Smooth muscle cell (in vitro differentiated cells): ENCODE measurements at regions not wholly inside any gene's neighbourhood (a gene's known extent, or its start where the extent isn't known, plus 50 kb on each side); places are given as distances from the start of the nearest gene placed in this dataset.

Experiments
- DNase-seq: peaks from one replicate; lab custom pipeline; 2025; ENCODE audit not compliant: unreplicated experiment; lab: John Stamatoyannopoulos, UW
- H2AFZ ChIP-seq: fragments of 200-600 bp; sonication (generic); 2 replicates; pipeline ENCODE4 v1.6.0; 2016; ENCODE audit warnings: antibody characterized with exemption, low read depth, mild to moderate bottlenecking
- H3F3A ChIP-seq: fragments of 200-600 bp; sonication (generic); 2 replicates; pipeline ENCODE4 v1.6.0; 2017; ENCODE audit warnings: antibody characterized with exemption, low read depth
- H3K27ac ChIP-seq: fragments of 200-600 bp; sonication (generic); 2 replicates; pipeline ENCODE4 v1.5.1; 2016; ENCODE audit warnings: low read depth, mild to moderate bottlenecking
- H3K27me3 ChIP-seq: fragments of 200-600 bp; sonication (generic); 2 replicates; pipeline ENCODE4 v1.6.1; 2016; ENCODE audit warnings: low read depth, mild to moderate bottlenecking
- H3K36me3 ChIP-seq: fragments of 200-600 bp; sonication (generic); 2 replicates; pipeline ENCODE4 v1.5.1; 2016; ENCODE audit warnings: low read depth
- H3K4me1 ChIP-seq: fragments of 200-600 bp; sonication (generic); 2 replicates; pipeline ENCODE4 v1.5.1; 2016; ENCODE audit warnings: low read depth
- H3K4me2 ChIP-seq: fragments of 200-600 bp; sonication (generic); 2 replicates; pipeline ENCODE4 v1.6.0; 2016; ENCODE audit warnings: mild to moderate bottlenecking
- H3K4me3 ChIP-seq: fragments of 200-600 bp; sonication (generic); 2 replicates; pipeline ENCODE4 v1.5.1; 2016; ENCODE audit warnings: mild to moderate bottlenecking
- H3K79me2 ChIP-seq: fragments of 200-600 bp; sonication (generic); 2 replicates; pipeline ENCODE4 v1.6.0; 2016; ENCODE audit warnings: low read depth, mild to moderate bottlenecking
- H3K9ac ChIP-seq: fragments of 200-600 bp; sonication (generic); 2 replicates; pipeline ENCODE4 v1.6.0; 2016; ENCODE audit warnings: low read depth
- H3K9me3 ChIP-seq: fragments of 200-600 bp; sonication (generic); replicated peaks from 2 replicates; pipeline ENCODE4 v1.5.1; 2016; ENCODE audit warnings: low read depth
- H4K20me1 ChIP-seq: fragments of 200-600 bp; sonication (generic); 2 replicates; pipeline ENCODE4 v1.6.0; 2016; ENCODE audit warnings: low read depth
- WGBS: methylation state at CpG from one replicate; pipeline ENCODE4 v1.1.7; 2016; ENCODE audit warnings: low lambda C conversion rate; 5-methylcytosine and 5-hydroxymethylcytosine counted together
- TF ChIP-seq, protein P1 (sequence below): fragments of 200-600 bp; sonication (generic); IDR thresholded peaks from 2 replicates; pipeline ENCODE4 v1.5.1; 2017; ENCODE audit warnings: borderline replicate concordance, mild to moderate bottlenecking, antibody characterized with exemption; ENCODE audit not compliant: insufficient read depth, poor library complexity, severe bottlenecking

DNA sequence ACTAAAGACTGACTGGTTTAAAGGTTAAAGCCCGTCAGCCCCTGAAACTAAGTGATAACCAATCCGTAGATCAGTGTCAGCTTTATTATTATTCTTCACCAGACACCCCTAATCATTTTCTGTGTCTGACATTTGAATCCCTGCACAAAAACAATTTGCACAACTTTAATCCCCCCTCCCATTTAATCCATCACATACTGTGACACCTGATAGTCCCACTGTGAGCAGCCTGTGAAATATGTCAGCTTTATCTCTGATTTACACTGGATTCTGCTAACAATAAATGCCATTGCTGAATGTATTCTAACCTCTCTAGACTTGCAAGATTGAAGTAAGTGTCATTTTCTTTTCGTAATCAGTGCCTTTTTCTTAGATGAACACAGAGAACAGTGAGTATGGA, 2089.0 kb upstream of the RAG2 start:
- no peak for DNase-seq
- H3K4me2 ChIP-seq = no peak overlapping the region
- H3F3A ChIP-seq = no peaks in the 10 kb centered on the region

DNA sequence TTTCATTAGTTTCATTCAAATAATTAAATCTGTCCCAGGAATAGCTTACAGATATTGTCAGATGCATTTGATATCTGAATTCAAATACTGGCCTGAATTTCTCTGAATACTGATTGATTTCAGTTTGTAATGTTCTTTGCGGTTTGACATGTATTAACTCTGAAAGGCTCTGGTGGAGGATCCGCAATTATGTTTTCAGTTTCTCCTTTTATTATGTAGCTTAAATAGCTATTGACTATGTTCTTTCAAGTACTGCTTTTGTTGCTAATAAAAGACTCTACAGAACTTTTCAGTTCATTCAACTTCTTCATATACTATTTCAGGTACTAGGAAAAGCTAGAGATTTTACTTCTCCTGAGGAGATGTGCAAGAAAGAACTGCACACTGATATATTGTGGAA, 2085.4 kb upstream of the RAG2 start:
- Histone ChIP-seq H4K20me1 (no peaks in the 10 kb centered on the region), H3K27ac (no peak overlapping the region), H3K9me3 (no peaks in the 10 kb centered on the region), H3K79me2 (no peaks in the 10 kb centered on the region), H3K9ac (no peak overlapping the region), H3K4me2 (no peak overlapping the region), H3K27me3 (no peaks in the 10 kb centered on the region), H3F3A (no peaks in the 10 kb centered on the region), H2AFZ (no peak overlapping the region), H3K36me3 (no peaks in the 10 kb centered on the region), H3K4me3 (no peak overlapping the region), H3K4me1 (no peaks in the 10 kb centered on the region)
- no peak for DNase-seq
- TF ChIP-seq, protein P1, sequence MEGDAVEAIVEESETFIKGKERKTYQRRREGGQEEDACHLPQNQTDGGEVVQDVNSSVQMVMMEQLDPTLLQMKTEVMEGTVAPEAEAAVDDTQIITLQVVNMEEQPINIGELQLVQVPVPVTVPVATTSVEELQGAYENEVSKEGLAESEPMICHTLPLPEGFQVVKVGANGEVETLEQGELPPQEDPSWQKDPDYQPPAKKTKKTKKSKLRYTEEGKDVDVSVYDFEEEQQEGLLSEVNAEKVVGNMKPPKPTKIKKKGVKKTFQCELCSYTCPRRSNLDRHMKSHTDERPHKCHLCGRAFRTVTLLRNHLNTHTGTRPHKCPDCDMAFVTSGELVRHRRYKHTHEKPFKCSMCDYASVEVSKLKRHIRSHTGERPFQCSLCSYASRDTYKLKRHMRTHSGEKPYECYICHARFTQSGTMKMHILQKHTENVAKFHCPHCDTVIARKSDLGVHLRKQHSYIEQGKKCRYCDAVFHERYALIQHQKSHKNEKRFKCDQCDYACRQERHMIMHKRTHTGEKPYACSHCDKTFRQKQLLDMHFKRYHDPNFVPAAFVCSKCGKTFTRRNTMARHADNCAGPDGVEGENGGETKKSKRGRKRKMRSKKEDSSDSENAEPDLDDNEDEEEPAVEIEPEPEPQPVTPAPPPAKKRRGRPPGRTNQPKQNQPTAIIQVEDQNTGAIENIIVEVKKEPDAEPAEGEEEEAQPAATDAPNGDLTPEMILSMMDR = no peak
- 96% methylated on average over 2 of the region's 2 CpGs for WGBS

More for the DNA sequence above, 2089.0 kb upstream of the RAG2 start:
- H3K4me1 ChIP-seq = no peaks in the 10 kb centered on the region
- H3K9ac ChIP-seq = no peak overlapping the region
- no peaks in the 10 kb centered on the region for H3K36me3 ChIP-seq
- H3K27me3 ChIP-seq = no peaks in the 10 kb centered on the region
- TF ChIP-seq, protein P1 = no peak
- no peaks in the 10 kb centered on the region for H3K79me2 ChIP-seq
- H2AFZ ChIP-seq = no peak overlapping the region
- WGBS = 61% methylated on average over 3 of the region's 3 CpGs
- H3K4me3 ChIP-seq = no peak overlapping the region
- no peak overlapping the region for H3K27ac ChIP-seq
- H3K9me3 ChIP-seq = no peaks in the 10 kb centered on the region
- H4K20me1 ChIP-seq = no peaks in the 10 kb centered on the region

DNA sequence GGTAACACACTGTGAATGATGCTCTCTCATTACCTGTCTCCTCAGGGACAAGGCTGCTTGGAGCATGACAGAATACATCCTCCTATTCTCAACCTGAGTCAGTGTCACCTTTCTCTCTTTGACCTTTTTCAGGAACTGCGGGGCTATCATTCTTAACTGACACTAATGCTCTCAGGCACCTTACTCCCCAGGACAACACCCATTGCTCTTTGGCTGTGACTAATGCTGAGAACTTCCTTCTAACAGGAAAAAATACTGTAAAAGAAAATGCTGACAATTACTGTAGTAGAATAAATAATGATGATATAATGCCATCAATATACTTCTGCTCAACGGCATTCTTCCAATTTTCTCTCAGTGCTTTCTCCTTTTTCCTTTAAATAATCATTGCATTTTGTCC, 2082.7 kb upstream of the RAG2 start:
- H3K36me3 ChIP-seq = no peaks in the 10 kb centered on the region
- no peaks in the 10 kb centered on the region for H4K20me1 ChIP-seq
- TF ChIP-seq, protein P1 = no peak
- no peak for DNase-seq
- no peaks in the 10 kb centered on the region for H3K4me1 ChIP-seq
- no peak overlapping the region for H3K27ac ChIP-seq
- H3K9ac ChIP-seq = no peak overlapping the region
- H3K27me3 ChIP-seq = no peaks in the 10 kb centered on the region
- no peak overlapping the region for H2AFZ ChIP-seq
- H3F3A ChIP-seq = no peaks in the 10 kb centered on the region
- H3K79me2 ChIP-seq = no peaks in the 10 kb centered on the region
- no peak overlapping the region for H3K4me2 ChIP-seq
- H3K9me3 ChIP-seq = no peaks in the 10 kb centered on the region
- H3K4me3 ChIP-seq = no peak overlapping the region
- 86% methylated on average over 2 of the region's 2 CpGs for WGBS

DNA sequence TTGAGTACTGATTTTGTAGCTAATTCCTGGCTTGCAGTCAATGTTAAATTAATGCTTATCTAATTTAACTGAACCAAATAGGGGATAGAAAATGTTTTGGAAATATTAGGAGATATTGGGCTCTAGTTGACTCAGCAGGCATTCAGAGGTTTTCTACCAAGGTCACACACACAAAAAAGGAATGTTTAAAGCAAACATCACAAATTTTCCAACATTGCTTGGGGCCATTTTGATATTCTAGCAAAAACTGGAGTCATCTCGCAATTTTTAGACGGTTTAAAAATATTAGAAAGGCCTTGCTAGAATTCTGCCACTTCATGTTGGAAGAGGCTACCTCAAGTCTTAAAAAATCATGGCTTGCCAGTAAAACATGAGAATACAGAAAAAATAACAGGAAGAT, 2082.1 kb upstream of the RAG2 start:
- Histone ChIP-seq H3K9ac (no peak overlapping the region), H4K20me1 (no peaks in the 10 kb centered on the region), H3K9me3 (no peaks in the 10 kb centered on the region), H3K36me3 (no peaks in the 10 kb centered on the region), H3K27ac (no peak overlapping the region), H3K4me1 (no peaks in the 10 kb centered on the region), H2AFZ (no peak overlapping the region), H3K4me2 (no peak overlapping the region), H3K27me3 (no peaks in the 10 kb centered on the region), H3K4me3 (no peak overlapping the region), H3K79me2 (no peaks in the 10 kb centered on the region), H3F3A (no peaks in the 10 kb centered on the region)
- 81% methylated on average over 2 of the region's 2 CpGs for WGBS
- no peak for DNase-seq
- TF ChIP-seq, protein P1 = no peak
